GM18498 (cell line): ENCODE measurements at regions not wholly inside any gene's neighbourhood (a gene's known extent, or its start where the extent isn't known, plus 50 kb on each side); places are given as distances from the start of the nearest gene placed in this dataset.

Source experiments
- ATAC-seq: cut with Tn5 transposase; IDR thresholded peaks from one replicate; pipeline ENCODE4 v1.9.1; 2021; ENCODE audit warnings: mild to moderate bottlenecking, moderate library complexity; ENCODE audit not compliant: unreplicated experiment

- no peak for ATAC-seq
These were observed 196.5 kb upstream of the PIK3C3 start for GRCh38 chr18:41758534-41758933.

- ATAC-seq: no peak
These were observed 198.9 kb upstream of the PIK3C3 start for GRCh38 chr18:41756141-41756540.

GRCh38 chr18:41754332-41754731, 200.7 kb upstream of the PIK3C3 start:
- ATAC-seq: no peak

GRCh38 chr18:41753826-41754225, 201.2 kb upstream of the PIK3C3 start:
- ATAC-seq: no peak

- ATAC-seq: no peak
These were observed 202.2 kb upstream of the PIK3C3 start for GRCh38 chr18:41752826-41753225.

- no peak for ATAC-seq
These were observed 203.4 kb upstream of the PIK3C3 start for GRCh38 chr18:41751652-41752051.

- no peak for ATAC-seq
These were observed 203.9 kb upstream of the PIK3C3 start for GRCh38 chr18:41751161-41751560.

- no peak for ATAC-seq
These were observed 207.3 kb upstream of the PIK3C3 start for GRCh38 chr18:41747723-41748242.

- peak; percentile 79 for ATAC-seq
These were observed 209.6 kb upstream of the PIK3C3 start for GRCh38 chr18:41745166-41746049.

- no peak for ATAC-seq
These were observed 210.5 kb upstream of the PIK3C3 start for GRCh38 chr18:41744421-41745030.

- no peak for ATAC-seq
These were observed 217.8 kb upstream of the PIK3C3 start for GRCh38 chr18:41737218-41737617.

GRCh38 chr18:41734917-41735316, 220.1 kb upstream of the PIK3C3 start:
- ATAC-seq: no peak

- no peak for ATAC-seq
These were observed 222.7 kb upstream of the PIK3C3 start for GRCh38 chr18:41732356-41732755.

- no peak for ATAC-seq
These were observed 223.2 kb upstream of the PIK3C3 start for GRCh38 chr18:41731884-41732283.

- ATAC-seq: no peak
These were observed 230.8 kb upstream of the PIK3C3 start for GRCh38 chr18:41724195-41724594.

GRCh38 chr18:41721103-41721790, 233.8 kb upstream of the PIK3C3 start:
- ATAC-seq: no peak

GRCh38 chr18:41720226-41720625, 234.8 kb upstream of the PIK3C3 start:
- ATAC-seq: no peak

- no peak for ATAC-seq
These were observed 235.2 kb upstream of the PIK3C3 start for GRCh38 chr18:41719808-41720207.

GRCh38 chr18:41714872-41715271, 240.2 kb upstream of the PIK3C3 start:
- no peak for ATAC-seq

GRCh38 chr18:41713969-41714825, 240.8 kb upstream of the PIK3C3 start:
- no peak for ATAC-seq

- no peak for ATAC-seq
These were observed 248.7 kb upstream of the PIK3C3 start for GRCh38 chr18:41706301-41706700.
